Uterus (tissue), 3 donors: ENCODE measurements at regions not wholly inside any gene's neighbourhood (a gene's known extent, or its start where the extent isn't known, plus 50 kb on each side); places are given as distances from the start of the nearest gene placed in this dataset.
A peak's percentile ranks its signal among the peaks of the same experiment; 100 is the strongest.
"Not testable (repeated sequence)": the region's sequence is repeated elsewhere in the genome, so short reads cannot be mapped to it uniquely, and the experiment has no call there.

Experiments used
- DNase-seq, 2 donors: peaks; one replicate each; pipeline ENCODE4 v3.0.0-alpha.2; 2019 to 2020
- H3K27ac ChIP-seq, 2 donors: fragments of 200-600 bp; sonication (generic); 1 replicate in 1 of 2; 2 replicates in 1 of 2; pipeline ENCODE4 v1.5.1; 2016 to 2018
- H3K27me3 ChIP-seq, 2 donors: fragments of 200-600 bp; sonication (generic); one replicate each; pipeline ENCODE4 v1.5.1; 2018 to 2019; ENCODE audit warnings: control low read depth in 1 of 2
- H3K36me3 ChIP-seq, 2 donors: fragments of 200-600 bp; sonication (generic); one replicate each; pipeline ENCODE4 v1.5.1; 2019; ENCODE audit warnings: control low read depth in 1 of 2
- H3K4me1 ChIP-seq, 2 donors: fragments of 200-600 bp; sonication (generic); one replicate each; pipeline ENCODE4 v1.5.1; 2018 to 2019; ENCODE audit warnings: control low read depth in 1 of 2
- H3K4me3 ChIP-seq, 2 donors: fragments of 200-600 bp; sonication (generic); 1 replicate in 1 of 2; 2 replicates in 1 of 2; pipeline ENCODE4 v1.5.1; 2018 to 2019; ENCODE audit warnings: mild to moderate bottlenecking in 1 of 2
- H3K9me3 ChIP-seq, 2 donors: fragments of 200-600 bp; sonication (generic); one replicate each; pipeline ENCODE4 v1.5.1; 2019; ENCODE audit warnings: control low read depth in 1 of 2
- intact Hi-C: fragments of 100-400 bp; cut with DNase I; formaldehyde crosslinking; loops from one replicate; pipeline ENCODE4 v1.15.1; 2023; ENCODE audit warnings: low total_unique reads
- donor health status: DM: yes; HTN: yes; CAD: no.

- H3K4me3 ChIP-seq, H3K36me3 ChIP-seq, H3K9me3 ChIP-seq, intact Hi-C loops, H3K4me1 ChIP-seq, H3K27me3 ChIP-seq, H3K27ac ChIP-seq: not testable (repeated sequence)
- peak; percentile 7 to 10 for DNase-seq
These were observed 299.1 kb upstream of the ZNF658 start for GRCh38 chr9:66601472-66601871.

DNA sequence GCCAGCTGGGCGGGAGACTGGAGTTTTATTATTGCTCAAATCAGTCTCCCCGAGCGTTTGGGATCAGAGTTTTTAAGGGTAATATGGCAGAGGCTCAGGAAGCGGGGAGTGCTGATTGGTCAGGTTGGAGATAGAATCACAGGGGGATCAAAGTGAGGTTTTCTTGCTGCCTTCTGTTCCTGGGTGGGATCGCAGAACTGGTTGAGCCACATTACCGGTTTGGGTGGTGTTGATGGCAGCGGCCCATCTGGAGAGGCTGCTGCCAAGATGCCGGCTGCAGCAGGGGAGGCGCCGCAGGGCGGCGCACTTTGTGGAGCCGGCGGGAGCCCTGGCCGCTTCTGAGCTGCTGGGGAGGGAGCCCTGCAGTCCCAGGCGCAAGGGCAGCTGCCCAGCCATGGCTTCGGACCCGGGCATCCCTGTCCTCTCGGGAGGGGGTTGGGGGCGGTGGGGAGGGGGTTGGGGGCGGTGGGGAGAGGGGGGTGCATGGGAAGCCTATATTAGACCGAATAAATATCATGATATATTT is 268.9 kb upstream of the ZNF658 start:
- H3K9me3 ChIP-seq, H3K27me3 ChIP-seq, DNase-seq, H3K4me3 ChIP-seq, H3K36me3 ChIP-seq, H3K4me1 ChIP-seq, H3K27ac ChIP-seq, intact Hi-C loops: not testable (repeated sequence)

DNA sequence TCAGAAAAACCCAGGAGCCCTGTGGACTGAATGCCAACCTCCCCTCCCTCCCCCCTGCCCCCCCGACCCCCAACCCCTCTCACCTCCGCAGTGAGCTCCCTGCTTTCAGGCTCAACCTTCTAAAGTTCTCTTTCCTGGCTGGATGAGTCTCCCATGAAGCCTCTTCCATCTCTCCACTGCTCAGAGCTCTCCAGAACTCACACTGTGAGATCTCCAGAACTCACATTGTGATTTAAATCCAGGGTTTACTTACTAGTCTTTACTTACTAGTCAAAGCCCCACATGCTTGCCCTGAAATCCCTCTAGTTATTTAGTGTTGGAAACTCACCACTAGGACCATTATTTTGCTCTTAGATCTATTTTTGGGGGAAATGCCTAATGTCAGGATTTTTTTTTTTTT is 252.8 kb upstream of the ZNF658 start:
- H3K4me1 ChIP-seq, H3K27me3 ChIP-seq, DNase-seq, H3K36me3 ChIP-seq, H3K4me3 ChIP-seq, intact Hi-C loops, H3K27ac ChIP-seq, H3K9me3 ChIP-seq: not testable (repeated sequence)

GRCh38 chr9:66690242-66690641 is 210.3 kb upstream of the ZNF658 start:
- H3K27me3 ChIP-seq, H3K27ac ChIP-seq, H3K4me3 ChIP-seq, H3K36me3 ChIP-seq, H3K9me3 ChIP-seq, intact Hi-C loops, DNase-seq, H3K4me1 ChIP-seq: not testable (repeated sequence)

- intact Hi-C loops, H3K36me3 ChIP-seq, H3K4me1 ChIP-seq, H3K27me3 ChIP-seq, H3K27ac ChIP-seq, H3K9me3 ChIP-seq, DNase-seq, H3K4me3 ChIP-seq: not testable (repeated sequence)
These were observed 204.8 kb upstream of the ZNF658 start for GRCh38 chr9:66695561-66696240.

- H3K4me1 ChIP-seq, DNase-seq, H3K36me3 ChIP-seq, H3K27me3 ChIP-seq, H3K4me3 ChIP-seq, H3K27ac ChIP-seq, H3K9me3 ChIP-seq, intact Hi-C loops: not testable (repeated sequence)
These were observed 203.0 kb upstream of the ZNF658 start for GRCh38 chr9:66697343-66698065.

DNA sequence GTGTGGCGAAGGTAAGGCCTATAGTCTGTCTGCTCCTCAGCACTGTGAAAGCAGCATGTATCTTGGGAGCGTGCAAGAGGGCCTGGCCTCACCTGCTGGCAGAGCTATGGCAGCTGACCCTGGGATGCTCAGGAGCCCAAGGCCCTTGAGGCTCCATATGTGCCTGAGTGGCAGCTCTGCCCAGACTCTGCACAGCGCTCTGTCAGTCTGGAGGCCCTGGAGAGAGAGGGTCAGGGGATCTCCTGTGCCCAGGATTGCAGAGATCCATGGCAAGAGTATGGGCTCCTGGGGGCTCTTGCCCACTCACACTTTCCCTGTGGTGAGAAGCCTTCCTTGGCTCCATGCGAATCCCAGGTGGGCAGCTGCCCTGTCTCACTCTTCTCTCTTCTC is 202.5 kb upstream of the ZNF658 start:
- intact Hi-C loops, H3K4me3 ChIP-seq, H3K36me3 ChIP-seq, DNase-seq, H3K27me3 ChIP-seq, H3K4me1 ChIP-seq, H3K27ac ChIP-seq, H3K9me3 ChIP-seq: not testable (repeated sequence)

DNA sequence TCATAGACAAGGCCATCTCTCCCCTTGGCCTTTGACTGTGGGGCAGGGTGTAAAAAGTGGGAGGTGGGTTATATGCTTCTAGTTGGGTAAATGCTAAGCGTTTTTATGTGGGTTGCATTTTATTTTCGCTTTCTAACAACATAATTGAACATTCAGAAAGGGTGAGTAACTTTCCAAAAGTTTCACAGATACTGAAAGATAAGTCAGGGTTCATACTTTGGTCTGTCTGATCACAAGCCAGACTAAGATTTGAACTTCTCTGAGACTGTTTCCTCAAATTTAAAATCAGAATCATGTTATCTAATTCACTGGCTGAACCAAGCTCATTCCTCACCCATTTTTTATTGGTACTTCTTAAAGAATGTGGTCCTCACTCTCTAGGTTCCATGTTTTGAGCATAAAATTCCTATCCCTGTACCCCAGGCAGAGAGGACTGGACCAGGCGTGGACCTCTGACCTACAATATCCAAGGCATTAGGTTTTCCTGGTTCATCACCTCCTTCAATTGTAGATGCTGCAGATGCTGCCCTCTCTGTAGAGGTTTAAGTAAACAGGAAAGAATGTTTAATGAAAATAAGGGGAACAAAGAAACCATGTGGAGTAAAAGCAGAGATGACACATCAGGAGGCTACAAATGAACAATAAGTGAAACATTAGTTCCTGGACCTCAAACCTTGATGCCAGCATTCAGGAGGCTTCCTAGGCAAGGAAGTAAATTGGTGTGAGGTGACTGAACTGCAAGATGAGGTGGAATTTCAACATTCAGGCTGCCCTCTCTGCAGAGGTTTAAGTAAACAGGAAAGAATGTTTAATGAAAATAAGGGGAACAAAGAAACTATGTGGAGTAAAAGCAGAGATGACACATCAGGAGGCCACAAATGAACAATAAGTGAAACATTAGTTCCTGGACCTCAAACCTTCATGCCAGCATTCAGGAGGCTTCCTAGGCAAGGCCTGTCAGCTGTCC is 198.8 kb upstream of the ZNF658 start:
- DNase-seq, H3K27me3 ChIP-seq, H3K27ac ChIP-seq, H3K9me3 ChIP-seq, H3K4me3 ChIP-seq, H3K4me1 ChIP-seq, H3K36me3 ChIP-seq, intact Hi-C loops: not testable (repeated sequence)

- DNase-seq, H3K36me3 ChIP-seq, H3K4me1 ChIP-seq, H3K4me3 ChIP-seq, H3K9me3 ChIP-seq, H3K27ac ChIP-seq, intact Hi-C loops, H3K27me3 ChIP-seq: not testable (repeated sequence)
These were observed 189.0 kb upstream of the ZNF658 start for GRCh38 chr9:66711553-66711952.

DNA sequence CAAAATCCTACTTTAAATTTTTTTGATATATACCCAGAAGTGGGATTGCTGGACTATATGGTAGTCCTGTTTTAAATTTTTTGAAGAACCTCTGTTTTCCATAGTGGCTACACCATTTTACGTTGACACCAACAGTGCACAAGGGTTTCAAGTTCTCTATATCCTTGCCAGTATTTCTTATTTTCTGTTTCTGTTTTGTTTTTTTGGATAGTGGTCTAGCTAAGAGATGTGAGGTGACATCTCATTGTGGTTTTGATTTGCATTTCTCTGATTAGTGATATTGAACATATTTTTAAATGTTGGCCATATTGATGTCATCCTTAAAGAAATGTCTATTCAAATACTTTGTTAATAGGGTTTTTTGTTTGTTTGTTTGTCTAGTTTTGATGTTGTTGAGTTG is 187.7 kb upstream of the ZNF658 start:
- DNase-seq, H3K27ac ChIP-seq, H3K4me1 ChIP-seq, H3K4me3 ChIP-seq, intact Hi-C loops, H3K9me3 ChIP-seq, H3K27me3 ChIP-seq, H3K36me3 ChIP-seq: not testable (repeated sequence)

DNA sequence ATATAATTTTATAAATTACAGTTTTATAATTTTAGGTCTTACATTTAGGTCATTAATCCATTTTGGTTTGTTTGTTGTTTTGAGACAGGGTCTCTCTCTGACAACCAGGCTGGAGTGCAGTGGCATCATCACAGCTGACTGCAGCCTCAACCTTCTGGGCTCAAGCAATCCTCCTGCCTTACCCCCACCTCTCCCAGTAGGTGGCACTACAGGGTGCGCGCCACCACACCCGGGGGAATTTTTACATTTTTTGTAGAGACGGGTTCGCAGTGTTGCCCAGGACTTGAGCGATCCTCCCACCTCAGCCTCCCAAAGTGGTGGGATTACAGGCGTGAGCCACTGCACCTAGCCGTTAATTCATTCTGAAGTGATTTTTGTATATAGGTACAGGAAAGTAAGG is 187.0 kb upstream of the ZNF658 start:
- H3K4me1 ChIP-seq, intact Hi-C loops, H3K36me3 ChIP-seq, H3K4me3 ChIP-seq, H3K27me3 ChIP-seq, DNase-seq, H3K27ac ChIP-seq, H3K9me3 ChIP-seq: not testable (repeated sequence)

GRCh38 chr9:66720845-66721244 is 179.7 kb upstream of the ZNF658 start:
- H3K9me3 ChIP-seq, H3K4me1 ChIP-seq, H3K27ac ChIP-seq, H3K36me3 ChIP-seq, intact Hi-C loops, DNase-seq, H3K4me3 ChIP-seq, H3K27me3 ChIP-seq: not testable (repeated sequence)

DNA sequence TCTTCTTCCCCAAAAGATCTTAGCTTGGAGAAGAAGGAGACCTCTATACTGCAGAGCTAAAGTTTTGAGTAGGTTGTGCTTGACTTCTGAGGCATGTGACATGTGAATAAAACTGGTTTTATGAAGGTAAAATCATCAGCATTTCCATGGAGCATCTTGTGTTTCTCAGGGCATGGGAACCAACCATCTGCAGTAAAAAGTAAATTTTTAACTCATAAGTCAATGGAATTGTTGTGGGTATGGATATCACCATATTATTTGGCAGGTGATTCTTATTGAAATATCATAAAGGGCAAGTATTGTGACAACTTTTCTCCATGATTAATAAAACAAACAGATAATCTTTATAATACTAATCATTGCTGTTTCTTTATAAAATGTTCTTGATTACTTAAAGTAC is 173.0 kb upstream of the ZNF658 start:
- H3K4me3 ChIP-seq, H3K27ac ChIP-seq, H3K27me3 ChIP-seq, DNase-seq, H3K9me3 ChIP-seq, intact Hi-C loops, H3K36me3 ChIP-seq, H3K4me1 ChIP-seq: not testable (repeated sequence)
